ENCODE measurements at regions not wholly inside any gene's neighbourhood (a gene's known extent, or its start where the extent isn't known, plus 50 kb on each side); places are given as distances from the start of the nearest gene placed in this dataset.

DNA sequence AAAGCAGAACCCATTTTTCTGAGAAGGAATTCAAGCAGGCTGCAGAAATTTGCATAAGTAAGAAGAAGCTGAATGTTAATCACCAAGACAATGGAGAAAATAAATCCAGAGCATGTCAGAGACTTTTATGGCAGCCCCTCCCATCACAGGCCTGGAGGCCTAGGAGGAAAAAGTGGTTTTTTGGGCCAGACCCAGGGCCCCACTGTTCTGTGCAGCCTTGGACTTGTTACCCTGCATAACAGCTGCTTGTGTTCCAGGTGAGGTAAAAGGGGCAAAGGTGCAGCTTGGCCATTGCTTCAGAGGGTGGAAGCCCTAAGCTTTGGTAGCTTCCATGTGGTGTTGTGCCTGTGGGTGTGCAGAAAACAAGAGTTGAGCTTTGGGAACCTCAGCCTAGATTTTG is 1516.2 kb upstream of the PCDH10 start:
- TF ChIP-seq POLR2AphosphoS5 (IDR thresholded peaks at IDR 0.05): no peak
- TF ChIP-seq, protein P1, sequence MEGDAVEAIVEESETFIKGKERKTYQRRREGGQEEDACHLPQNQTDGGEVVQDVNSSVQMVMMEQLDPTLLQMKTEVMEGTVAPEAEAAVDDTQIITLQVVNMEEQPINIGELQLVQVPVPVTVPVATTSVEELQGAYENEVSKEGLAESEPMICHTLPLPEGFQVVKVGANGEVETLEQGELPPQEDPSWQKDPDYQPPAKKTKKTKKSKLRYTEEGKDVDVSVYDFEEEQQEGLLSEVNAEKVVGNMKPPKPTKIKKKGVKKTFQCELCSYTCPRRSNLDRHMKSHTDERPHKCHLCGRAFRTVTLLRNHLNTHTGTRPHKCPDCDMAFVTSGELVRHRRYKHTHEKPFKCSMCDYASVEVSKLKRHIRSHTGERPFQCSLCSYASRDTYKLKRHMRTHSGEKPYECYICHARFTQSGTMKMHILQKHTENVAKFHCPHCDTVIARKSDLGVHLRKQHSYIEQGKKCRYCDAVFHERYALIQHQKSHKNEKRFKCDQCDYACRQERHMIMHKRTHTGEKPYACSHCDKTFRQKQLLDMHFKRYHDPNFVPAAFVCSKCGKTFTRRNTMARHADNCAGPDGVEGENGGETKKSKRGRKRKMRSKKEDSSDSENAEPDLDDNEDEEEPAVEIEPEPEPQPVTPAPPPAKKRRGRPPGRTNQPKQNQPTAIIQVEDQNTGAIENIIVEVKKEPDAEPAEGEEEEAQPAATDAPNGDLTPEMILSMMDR (IDR thresholded peaks at IDR 0.05): no peak
